ENCODE measurements at regions not wholly inside any gene's neighbourhood (a gene's known extent, or its start where the extent isn't known, plus 50 kb on each side); places are given as distances from the start of the nearest gene placed in this dataset.
"Not testable (repeated sequence)": the region's sequence is repeated elsewhere in the genome, so short reads cannot be mapped to it uniquely, and the experiment has no call there.

DNA sequence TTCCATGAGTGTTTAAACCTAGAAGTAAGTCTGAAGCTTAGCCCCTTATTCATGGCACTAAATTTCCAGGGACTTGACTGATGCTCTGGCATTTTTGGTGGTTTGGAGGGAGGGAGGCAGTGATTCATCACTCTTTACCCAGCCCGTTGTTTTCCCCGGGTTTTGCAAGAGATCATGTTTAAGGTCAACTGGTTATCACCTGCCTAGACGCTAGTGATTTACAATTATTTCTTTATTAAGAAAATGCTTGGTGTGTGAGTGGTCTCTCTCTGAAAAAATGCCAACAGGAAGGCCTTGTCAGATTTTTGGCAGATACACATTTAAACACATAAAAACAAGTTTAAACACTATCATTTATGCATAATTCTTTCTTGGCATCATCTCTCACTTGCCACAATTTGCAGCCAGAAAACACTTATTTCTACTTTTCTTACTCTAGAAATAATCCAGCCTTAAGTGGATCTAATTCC is 737.9 kb upstream of the ZNF608 start:
- H3K4me3 Mint-ChIP-seq, result no peak overlapping the region
- ATAC-seq (no peak), DNase-seq (no peak)
- peaks cover 2% of the 10 kb centered on the region for H3K9me3 ChIP-seq (ENCODE audit: control insufficient read depth, low read length, poor library complexity, severe bottlenecking)
- no peak overlapping the region for H3K27ac Mint-ChIP-seq
- no peaks in the 10 kb centered on the region for H3K36me3 Mint-ChIP-seq (ENCODE audit: low read depth)
- H3K27me3 Mint-ChIP-seq, result no peaks in the 10 kb centered on the region
- no peaks in the 10 kb centered on the region for H3K4me1 Mint-ChIP-seq

DNA sequence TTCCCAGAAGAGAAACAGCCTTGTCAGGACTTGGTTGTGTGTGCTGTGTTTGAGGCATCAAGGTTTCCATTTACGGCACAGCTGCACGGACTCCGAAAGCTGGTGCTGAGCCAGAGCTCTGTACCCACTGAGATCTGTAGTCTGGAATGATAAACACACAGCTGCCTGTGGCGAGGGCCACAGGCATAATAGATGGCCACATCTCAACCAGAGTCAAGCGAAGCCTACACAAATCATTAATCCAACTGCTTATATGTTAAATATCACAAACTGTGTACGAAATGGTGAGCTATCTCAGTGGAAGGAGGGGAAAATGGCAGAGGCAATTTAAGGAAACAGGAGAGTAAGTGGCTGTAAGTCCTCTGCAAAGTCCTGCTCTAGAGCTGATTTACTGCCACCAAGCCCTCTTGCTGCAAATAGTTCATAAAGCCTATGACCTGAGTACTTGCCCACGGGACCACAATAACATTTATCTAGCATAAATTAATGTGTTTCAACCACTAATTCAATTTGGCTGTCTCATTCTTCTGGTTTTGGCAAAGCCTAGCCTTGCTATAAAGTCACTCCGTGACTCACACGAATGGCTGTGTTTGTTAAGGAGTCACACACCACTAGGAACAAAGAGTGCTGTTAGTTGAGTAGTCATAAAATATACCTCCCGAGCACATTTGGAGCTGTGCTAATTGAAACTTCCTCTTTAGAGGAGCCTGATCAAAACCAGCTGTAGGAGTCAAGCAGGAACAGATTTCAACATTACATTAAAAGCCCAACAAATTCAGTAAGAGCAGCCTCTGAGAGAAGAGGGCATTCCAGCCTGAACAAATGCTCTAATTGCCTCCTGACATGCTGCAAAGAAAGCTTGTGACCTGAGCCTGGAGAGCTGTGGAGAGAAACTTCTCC is 738.6 kb upstream of the ZNF608 start:
- Mint-ChIP-seq H3K36me3 (ENCODE audit: low read depth) (no peaks in the 10 kb centered on the region), H3K27me3 (no peaks in the 10 kb centered on the region), H3K4me1 (no peaks in the 10 kb centered on the region), H3K4me3 (no peak overlapping the region), H3K27ac (no peak overlapping the region)
- DNase-seq (no peak), ATAC-seq (no peak)
- peaks cover 2% of the 10 kb centered on the region for H3K9me3 ChIP-seq (ENCODE audit: control insufficient read depth, low read length, poor library complexity, severe bottlenecking)

- Mint-ChIP-seq H3K36me3 (ENCODE audit: low read depth) (no peaks in the 10 kb centered on the region), H3K27me3 (no peaks in the 10 kb centered on the region), H3K27ac (no peak overlapping the region), H3K4me3 (no peak overlapping the region), H3K4me1 (no peaks in the 10 kb centered on the region)
- ATAC-seq (no peak), DNase-seq (no peak)
- H3K9me3 ChIP-seq (ENCODE audit: control insufficient read depth, low read length, poor library complexity, severe bottlenecking), result peaks cover 2% of the 10 kb centered on the region
These were observed 739.3 kb upstream of the ZNF608 start for GRCh38 chr5:125485771-125486170.

DNA sequence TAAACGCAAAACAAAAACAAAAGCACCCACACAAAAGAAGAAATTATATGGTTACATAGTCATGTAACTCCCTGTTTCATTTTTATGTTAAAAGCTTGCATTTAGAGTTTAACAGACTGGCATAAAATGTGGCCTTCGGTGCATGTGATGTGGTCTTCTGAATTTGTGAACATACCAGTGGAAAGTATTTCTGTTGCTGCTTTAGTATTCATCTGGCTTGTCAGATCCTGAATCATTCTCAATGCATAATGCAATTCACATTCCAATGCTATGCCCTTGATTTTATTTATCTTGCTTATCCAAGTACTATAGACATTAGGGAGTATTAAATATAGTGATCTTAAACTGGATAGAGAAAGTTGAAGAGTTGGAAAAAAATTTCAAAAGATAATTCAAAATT is 740.2 kb upstream of the ZNF608 start:
- DNase-seq, result no peak
- H3K27me3 Mint-ChIP-seq, result no peaks in the 10 kb centered on the region
- H3K4me1 Mint-ChIP-seq, result no peaks in the 10 kb centered on the region
- H3K9me3 ChIP-seq (ENCODE audit: control insufficient read depth, low read length, poor library complexity, severe bottlenecking), result peaks cover 2% of the 10 kb centered on the region
- H3K36me3 Mint-ChIP-seq (ENCODE audit: low read depth), result no peaks in the 10 kb centered on the region
- H3K27ac Mint-ChIP-seq, result no peak overlapping the region
- no peak for ATAC-seq
- no peak overlapping the region for H3K4me3 Mint-ChIP-seq

GRCh38 chr5:125487231-125487630 is 740.8 kb upstream of the ZNF608 start:
- H3K36me3 Mint-ChIP-seq (ENCODE audit: low read depth), result no peaks in the 10 kb centered on the region
- peaks cover 2% of the 10 kb centered on the region for H3K9me3 ChIP-seq (ENCODE audit: control insufficient read depth, low read length, poor library complexity, severe bottlenecking)
- ATAC-seq (no peak), DNase-seq (no peak)
- H3K4me1 Mint-ChIP-seq, result no peaks in the 10 kb centered on the region
- H3K27me3 Mint-ChIP-seq, result no peaks in the 10 kb centered on the region
- H3K27ac Mint-ChIP-seq, result no peak overlapping the region
- no peak overlapping the region for H3K4me3 Mint-ChIP-seq

GRCh38 chr5:125487652-125488051 is 741.2 kb upstream of the ZNF608 start:
- DNase-seq; H3K27ac Mint-ChIP-seq; H3K4me1 Mint-ChIP-seq; H3K27me3 Mint-ChIP-seq; H3K4me3 Mint-ChIP-seq; H3K36me3 Mint-ChIP-seq (ENCODE audit: low read depth); ATAC-seq; H3K9me3 ChIP-seq (ENCODE audit: control insufficient read depth, low read length, poor library complexity, severe bottlenecking): not testable (repeated sequence)

DNA sequence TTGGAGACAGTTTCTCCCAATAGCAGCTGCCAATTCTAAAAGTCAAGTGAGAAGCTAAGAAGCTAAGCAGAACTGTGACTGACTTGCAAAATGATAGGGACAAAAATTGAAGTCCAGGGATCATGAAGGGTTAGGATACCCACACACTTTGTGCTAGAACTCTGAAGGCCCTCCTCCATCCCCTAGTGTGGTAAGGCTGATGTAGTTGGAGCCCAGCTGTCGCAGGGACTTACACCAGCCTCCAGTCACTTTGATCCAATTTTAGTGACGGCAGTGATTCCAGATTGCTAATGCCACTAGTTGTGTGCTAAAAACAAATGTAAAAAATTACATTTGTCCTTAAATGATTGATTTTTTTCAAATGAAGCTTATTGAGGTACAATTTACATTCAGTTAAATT is 742.7 kb upstream of the ZNF608 start:
- Mint-ChIP-seq H3K4me1 (no peaks in the 10 kb centered on the region), H3K4me3 (no peak overlapping the region)
- DNase-seq, result no peak

DNA sequence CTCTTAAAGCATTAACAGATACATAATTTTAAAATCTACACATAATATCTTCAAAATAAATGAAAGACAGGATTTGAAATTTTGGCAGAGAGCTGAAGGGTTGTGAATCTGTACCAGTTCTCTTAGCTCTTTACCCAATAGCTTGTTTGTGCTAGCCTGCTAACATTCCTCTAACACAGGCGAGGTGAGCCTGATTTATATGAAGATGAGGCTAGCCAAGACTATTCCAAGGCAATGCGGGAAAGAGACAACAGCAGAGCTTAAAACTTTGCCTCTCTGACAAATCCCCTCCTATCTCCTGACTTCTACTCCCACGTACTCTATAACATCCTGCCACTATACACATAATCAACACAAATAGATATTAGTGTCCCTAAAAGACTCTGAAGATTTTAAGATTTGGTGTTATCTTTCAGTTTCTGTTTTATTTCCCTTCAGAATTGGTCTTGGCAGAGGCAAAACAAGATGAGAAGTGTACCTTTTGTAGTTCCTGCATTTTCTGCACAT is 745.6 kb upstream of the ZNF608 start:
- Mint-ChIP-seq H3K27me3 (no peaks in the 10 kb centered on the region), H3K4me3 (no peak overlapping the region), H3K27ac (no peak overlapping the region), H3K36me3 (ENCODE audit: low read depth) (no peaks in the 10 kb centered on the region), H3K4me1 (no peaks in the 10 kb centered on the region)
- DNase-seq (no peak), ATAC-seq (no peak)
- no peaks in the 10 kb centered on the region for H3K9me3 ChIP-seq (ENCODE audit: control insufficient read depth, low read length, poor library complexity, severe bottlenecking)

More for the DNA sequence above, 742.7 kb upstream of the ZNF608 start:
- no peak for ATAC-seq
- H3K9me3 ChIP-seq (ENCODE audit: control insufficient read depth, low read length, poor library complexity, severe bottlenecking), result peaks cover under 1% of the 10 kb centered on the region
- Mint-ChIP-seq H3K27me3 (no peaks in the 10 kb centered on the region), H3K27ac (no peak overlapping the region), H3K36me3 (ENCODE audit: low read depth) (no peaks in the 10 kb centered on the region)

- ATAC-seq, result no peak
- Mint-ChIP-seq H3K36me3 (ENCODE audit: low read depth) (no peaks in the 10 kb centered on the region), H3K4me1 (no peaks in the 10 kb centered on the region), H3K27ac (no peak overlapping the region), H3K27me3 (no peaks in the 10 kb centered on the region), H3K4me3 (no peak overlapping the region)
- no peak for DNase-seq
- H3K9me3 ChIP-seq (ENCODE audit: control insufficient read depth, low read length, poor library complexity, severe bottlenecking), result no peaks in the 10 kb centered on the region
These were observed 746.5 kb upstream of the ZNF608 start for GRCh38 chr5:125492977-125493376.

- no peaks in the 10 kb centered on the region for H3K4me1 Mint-ChIP-seq
- no peaks in the 10 kb centered on the region for H3K27me3 Mint-ChIP-seq
- no peak for DNase-seq
- ATAC-seq, result no peak
- no peak overlapping the region for H3K27ac Mint-ChIP-seq
- H3K9me3 ChIP-seq (ENCODE audit: control insufficient read depth, low read length, poor library complexity, severe bottlenecking), result no peaks in the 10 kb centered on the region
- H3K36me3 Mint-ChIP-seq (ENCODE audit: low read depth), result no peaks in the 10 kb centered on the region
- H3K4me3 Mint-ChIP-seq, result no peak overlapping the region
These were observed 750.0 kb upstream of the ZNF608 start for GRCh38 chr5:125496393-125496792.

GRCh38 chr5:125497651-125498050 is 751.2 kb upstream of the ZNF608 start:
- Mint-ChIP-seq H3K4me1 (no peaks in the 10 kb centered on the region), H3K36me3 (ENCODE audit: low read depth) (no peaks in the 10 kb centered on the region), H3K4me3 (no peak overlapping the region), H3K27me3 (no peaks in the 10 kb centered on the region), H3K27ac (no peak overlapping the region)
- H3K9me3 ChIP-seq (ENCODE audit: control insufficient read depth, low read length, poor library complexity, severe bottlenecking), result no peaks in the 10 kb centered on the region
- ATAC-seq (no peak), DNase-seq (no peak)

DNA sequence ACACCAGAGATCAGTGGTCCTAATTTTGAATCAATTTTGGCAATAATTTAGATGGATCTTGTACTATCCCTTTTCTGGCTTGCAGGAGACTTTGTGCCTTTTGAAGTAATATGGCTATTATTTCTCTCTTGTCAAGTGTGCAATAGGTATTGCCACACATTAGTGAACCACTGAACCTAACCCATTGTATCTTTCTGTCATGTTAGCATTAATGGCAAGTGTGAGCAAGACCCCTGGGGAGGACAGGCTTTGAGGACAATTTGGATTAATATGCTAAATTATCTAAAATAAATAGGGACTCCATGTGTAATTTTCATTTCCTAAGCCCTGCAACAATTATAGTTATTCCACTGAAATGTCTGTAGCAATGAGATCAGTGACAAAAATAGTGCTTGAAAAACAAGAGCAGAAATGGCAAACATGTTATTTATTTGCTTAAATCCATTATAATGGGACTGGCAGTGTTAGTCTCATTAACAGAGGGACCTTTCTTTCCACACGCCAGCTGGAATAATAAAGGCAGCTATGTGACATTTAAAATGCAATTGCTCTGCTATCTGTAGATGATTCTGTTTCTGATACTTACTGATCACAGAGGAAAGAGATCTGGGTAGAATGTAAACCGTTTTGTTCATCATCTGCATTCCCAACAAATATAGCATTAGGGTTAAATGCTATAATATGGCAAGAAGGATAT is 753.3 kb upstream of the ZNF608 start:
- Mint-ChIP-seq H3K36me3 (ENCODE audit: low read depth) (no peaks in the 10 kb centered on the region), H3K27me3 (no peaks in the 10 kb centered on the region), H3K4me3 (no peak overlapping the region), H3K4me1 (no peaks in the 10 kb centered on the region), H3K27ac (no peak overlapping the region)
- ATAC-seq (no peak), DNase-seq (no peak)
- no peaks in the 10 kb centered on the region for H3K9me3 ChIP-seq (ENCODE audit: control insufficient read depth, low read length, poor library complexity, severe bottlenecking)

DNA sequence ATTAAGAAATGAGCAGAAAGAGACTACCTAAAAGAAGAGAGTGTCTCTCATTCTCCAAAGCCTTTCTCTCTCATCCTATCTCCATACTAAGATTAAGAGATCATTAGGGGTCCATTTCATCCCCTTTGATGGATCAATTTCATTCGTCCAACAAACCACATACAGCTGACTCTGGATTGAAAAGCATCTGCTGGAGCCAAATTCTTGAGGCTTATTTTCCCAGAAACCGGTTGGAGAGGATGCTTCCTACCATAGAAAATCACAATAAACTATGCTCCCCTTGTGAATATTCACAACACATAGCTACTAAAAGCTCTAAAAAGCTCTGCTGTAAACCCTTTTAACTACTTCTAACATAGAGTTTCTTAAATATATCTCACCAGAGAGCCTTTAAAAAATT is 755.0 kb upstream of the ZNF608 start:
- ATAC-seq (no peak), DNase-seq (no peak)
- no peaks in the 10 kb centered on the region for H3K27me3 Mint-ChIP-seq
- no peaks in the 10 kb centered on the region for H3K4me1 Mint-ChIP-seq
- H3K4me3 Mint-ChIP-seq, result no peak overlapping the region
- no peaks in the 10 kb centered on the region for H3K9me3 ChIP-seq (ENCODE audit: control insufficient read depth, low read length, poor library complexity, severe bottlenecking)
- no peak overlapping the region for H3K27ac Mint-ChIP-seq
- H3K36me3 Mint-ChIP-seq (ENCODE audit: low read depth), result no peaks in the 10 kb centered on the region
